Adrenal gland (tissue), 9 donors: ENCODE measurements at regions not wholly inside any gene's neighbourhood (a gene's known extent, or its start where the extent isn't known, plus 50 kb on each side); places are given as distances from the start of the nearest gene placed in this dataset.

Experiments used
- DNase-seq, 7 donors: peaks; one replicate each; pipeline ENCODE4 v3.0.0-alpha.2; 2019 to 2020
- H3K27ac ChIP-seq, 5 donors: fragments of 200-600 bp; sonication (generic) in 4 of 5; 1 replicate in 3 of 5; 2 replicates in 2 of 5; pipeline versions ENCODE4 v1.5.1 to v1.8.0; 2016 to 2020; ENCODE audit warnings: mild to moderate bottlenecking in 1 of 5
- H3K27me3 ChIP-seq: fragments of 200-600 bp; 2 replicates; pipeline ENCODE4 v1.8.0; 2021
- H3K36me3 ChIP-seq, 2 donors: fragments of 200-600 bp; replicated peaks in 1 of 2; 1 replicate in 1 of 2; 2 replicates in 1 of 2; pipeline versions ENCODE4 v1.5.1 to v1.8.0; 2018 to 2022
- H3K4me1 ChIP-seq, 2 donors: fragments of 200-600 bp; replicated peaks in 1 of 2; 1 replicate in 1 of 2; 2 replicates in 1 of 2; pipeline versions ENCODE4 v1.5.1 to v1.8.0; 2018 to 2021
- H3K4me3 ChIP-seq, 4 donors: fragments of 200-600 bp; sonication (generic) in 3 of 4; one replicate each; pipeline ENCODE4 v1.5.1; 2016 to 2018
- H3K9me3 ChIP-seq, 3 donors: fragments of 200-600 bp; sonication (generic) in 1 of 3; replicated peaks in 1 of 3; 1 replicate in 2 of 3; 2 replicates in 1 of 3; pipeline versions ENCODE4 v1.5.1 to v1.8.0; 2016 to 2021
- CTCF ChIP-seq, 6 experiments: fragments of 450-650 bp in 4 of 6; fragments of 200-600 bp in 2 of 6; sonication (generic) in 1 of 6; IDR thresholded peaks; 1 replicate in 5 of 6; 2 replicates in 1 of 6; pipeline versions ENCODE4 v1.5.1 to v1.8.0; 2016 to 2021; ENCODE audit warnings: antibody characterized with exemption in 6 of 6, mild to moderate bottlenecking in 2 of 6, moderate library complexity in 1 of 6
- POLR2A ChIP-seq, 2 donors: fragments of 450-650 bp; IDR thresholded peaks; one replicate each; pipeline ENCODE4 v1.6.1; 2017; ENCODE audit warnings: antibody characterized with exemption in 2 of 2, mild to moderate bottlenecking in 2 of 2, moderate library complexity in 1 of 2
- WGBS, 4 donors: extraction: QIAGEN DNeasy Blood & Tissue Kit in 2 of 4; methylation state at CpG; one replicate each; pipeline versions ENCODE4 v1.1.5 to v1.1.7; 2013 to 2017; 5-methylcytosine and 5-hydroxymethylcytosine counted together
- intact Hi-C, 2 donors: fragments of 100-400 bp; cut with DNase I; formaldehyde crosslinking; loops; one replicate each; pipeline versions ENCODE4 v1.14.1 to v1.15.0; 2022 to 2023
- donor health status: healthy with polysubstance abuse.
- donor health status: Bipolar disorder and iron deficiency.
- donor health status: DM: yes; HTN: yes; CAD: no.
- donor health status: DM: no; HTN: no; CAD: no.
- donor health status: DM: no; HTN: no; CAD: no.

- Histone ChIP-seq H3K36me3 (no peaks in the 10 kb centered on the region), H3K4me3 (no peak overlapping the region), H3K27ac (no peak overlapping the region), H3K9me3 (no peaks in the 10 kb centered on the region), H3K4me1 (no peaks in the 10 kb centered on the region), H3K27me3 (no peaks in the 10 kb centered on the region)
- intact Hi-C loops: no loop called here
- no peak for TF ChIP-seq POLR2A (IDR thresholded peaks at IDR 0.05)
- no peak for TF ChIP-seq CTCF (IDR thresholded peaks at IDR 0.05)
- DNase-seq: no peak
Observed at GRCh38 chr21:16347223-16347622, 617.4 kb downstream of the USP25 start.

GRCh38 chr21:16353764-16354163 is 624.0 kb downstream of the USP25 start:
- DNase-seq: no peak
- no peak overlapping the region for H3K4me3 ChIP-seq
- H3K9me3 ChIP-seq: no peaks in the 10 kb centered on the region
- no peak overlapping the region for H3K27ac ChIP-seq
- H3K27me3 ChIP-seq: no peaks in the 10 kb centered on the region
- 86 to 93% (median 90%) methylated on average over 6 of the region's 6 CpGs for WGBS, 4 donors
- TF ChIP-seq CTCF (IDR thresholded peaks at IDR 0.05): no peak
- TF ChIP-seq POLR2A (IDR thresholded peaks at IDR 0.05): no peak
- H3K4me1 ChIP-seq: peaks cover 5 to 7% of the 10 kb centered on the region in 2 donors
- no peaks in the 10 kb centered on the region for H3K36me3 ChIP-seq
- intact Hi-C loops: no loop called here

DNA sequence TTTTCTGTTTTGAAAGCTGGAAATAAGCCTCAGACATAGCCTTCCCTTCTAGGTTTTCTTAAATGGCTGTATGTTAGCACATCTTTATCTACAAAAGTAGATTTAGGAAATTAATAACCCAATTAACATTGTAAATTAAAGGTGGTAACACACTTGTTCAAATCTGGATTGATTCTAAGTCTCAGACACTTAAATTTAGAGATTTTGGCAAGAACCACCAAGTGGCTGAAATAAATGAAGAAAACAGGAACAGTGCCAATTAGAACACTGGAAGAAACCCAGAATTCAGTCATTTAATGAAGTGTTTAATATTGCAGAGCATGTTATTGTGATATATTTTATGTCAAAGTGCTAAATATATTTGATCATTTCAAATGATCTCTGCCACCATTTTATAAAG is 628.2 kb downstream of the USP25 start:
- H3K4me1 ChIP-seq: peaks cover 5 to 7% of the 10 kb centered on the region in 2 donors
- H3K27ac ChIP-seq: no peak overlapping the region

DNA sequence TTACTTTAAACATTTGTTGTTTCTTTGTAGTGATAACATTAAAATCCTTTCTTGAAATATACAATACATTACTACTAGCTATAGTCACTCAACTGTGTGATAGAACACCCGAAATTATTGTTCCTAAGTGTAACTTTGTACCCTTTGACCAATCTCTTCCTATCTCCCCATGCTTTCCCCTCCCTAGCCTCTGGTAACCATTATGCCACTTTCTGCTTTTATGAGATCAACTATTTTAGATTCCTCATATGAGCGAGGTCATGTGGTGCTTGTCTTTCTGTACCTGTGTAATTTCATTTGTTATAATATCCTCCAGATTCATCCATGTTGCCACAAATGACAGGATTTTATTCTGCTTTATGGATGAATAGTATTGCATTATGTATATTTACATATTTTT is 629.0 kb downstream of the USP25 start:
- WGBS, 4 donors: 84 to 92% (median 88%) methylated on average over 2 of the region's 2 CpGs
- intact Hi-C loops: no loop called here

More for the DNA sequence above, 628.2 kb downstream of the USP25 start:
- no peaks in the 10 kb centered on the region for H3K36me3 ChIP-seq
- TF ChIP-seq CTCF (IDR thresholded peaks at IDR 0.05): no peak
- no peak for TF ChIP-seq POLR2A (IDR thresholded peaks at IDR 0.05)
- H3K27me3 ChIP-seq: no peaks in the 10 kb centered on the region
- intact Hi-C loops: no loop called here
- no peak for DNase-seq
- H3K9me3 ChIP-seq: no peaks in the 10 kb centered on the region
- no peak overlapping the region for H3K4me3 ChIP-seq

More for the DNA sequence above, 629.0 kb downstream of the USP25 start:
- peaks cover 5 to 7% of the 10 kb centered on the region in 2 donors for H3K4me1 ChIP-seq
- H3K36me3 ChIP-seq: no peaks in the 10 kb centered on the region
- no peak overlapping the region for H3K4me3 ChIP-seq
- no peak for TF ChIP-seq POLR2A (IDR thresholded peaks at IDR 0.05)
- TF ChIP-seq CTCF (IDR thresholded peaks at IDR 0.05): no peak
- no peaks in the 10 kb centered on the region for H3K27me3 ChIP-seq
- no peak for DNase-seq
- no peak overlapping the region for H3K27ac ChIP-seq
- no peaks in the 10 kb centered on the region for H3K9me3 ChIP-seq
